ENCODE measurements at regions not wholly inside any gene's neighbourhood (a gene's known extent, or its start where the extent isn't known, plus 50 kb on each side); places are given as distances from the start of the nearest gene placed in this dataset.

DNA sequence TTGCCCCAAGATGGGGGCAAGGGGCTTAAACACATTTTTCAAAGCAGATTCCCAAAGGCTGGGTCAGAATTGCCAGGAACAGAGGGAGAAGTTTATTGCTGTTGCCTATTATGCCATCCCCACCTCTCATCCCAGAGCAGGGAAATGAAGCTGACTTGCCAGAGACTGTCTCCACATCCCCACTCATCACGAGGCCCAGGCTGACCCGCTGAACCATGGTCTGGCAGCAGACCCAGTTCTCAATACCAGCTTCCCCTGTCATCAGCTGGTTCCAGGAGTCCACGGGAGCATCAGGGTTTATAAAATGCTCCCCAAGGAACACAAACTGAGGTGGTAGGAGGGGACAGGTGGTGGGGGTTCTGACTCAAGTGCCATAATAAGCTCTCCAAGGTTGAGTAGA is 605.9 kb downstream of the NPHP4 start:
- TF ChIP-seq, protein P1, sequence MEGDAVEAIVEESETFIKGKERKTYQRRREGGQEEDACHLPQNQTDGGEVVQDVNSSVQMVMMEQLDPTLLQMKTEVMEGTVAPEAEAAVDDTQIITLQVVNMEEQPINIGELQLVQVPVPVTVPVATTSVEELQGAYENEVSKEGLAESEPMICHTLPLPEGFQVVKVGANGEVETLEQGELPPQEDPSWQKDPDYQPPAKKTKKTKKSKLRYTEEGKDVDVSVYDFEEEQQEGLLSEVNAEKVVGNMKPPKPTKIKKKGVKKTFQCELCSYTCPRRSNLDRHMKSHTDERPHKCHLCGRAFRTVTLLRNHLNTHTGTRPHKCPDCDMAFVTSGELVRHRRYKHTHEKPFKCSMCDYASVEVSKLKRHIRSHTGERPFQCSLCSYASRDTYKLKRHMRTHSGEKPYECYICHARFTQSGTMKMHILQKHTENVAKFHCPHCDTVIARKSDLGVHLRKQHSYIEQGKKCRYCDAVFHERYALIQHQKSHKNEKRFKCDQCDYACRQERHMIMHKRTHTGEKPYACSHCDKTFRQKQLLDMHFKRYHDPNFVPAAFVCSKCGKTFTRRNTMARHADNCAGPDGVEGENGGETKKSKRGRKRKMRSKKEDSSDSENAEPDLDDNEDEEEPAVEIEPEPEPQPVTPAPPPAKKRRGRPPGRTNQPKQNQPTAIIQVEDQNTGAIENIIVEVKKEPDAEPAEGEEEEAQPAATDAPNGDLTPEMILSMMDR (IDR thresholded peaks at IDR 0.05; ENCODE audit: unreplicated experiment): no peak
- CTCF ChIA-PET: interaction anchor here (0.7 kb wide), 1 partner anchor 12 kb away, joined by 3 read pairs; no protein-coding TSS in a partner anchor
- H3K4me3 Mint-ChIP-seq (ENCODE audit: low read depth, unreplicated experiment): no peak overlapping the region
- H3K4me1 Mint-ChIP-seq (ENCODE audit: low read depth, unreplicated experiment): no peaks in the 10 kb centered on the region
- H3K9me3 Mint-ChIP-seq (ENCODE audit: low read depth, unreplicated experiment): peaks cover 2% of the 10 kb centered on the region
- DNase-seq: no peak
- no TSS peak for BruUV-seq (replicated peaks)
- H3K27ac Mint-ChIP-seq (ENCODE audit: unreplicated experiment): no peak overlapping the region
- intact Hi-C loops (cut with micrococcal nuclease; ENCODE audit: unreplicated experiment): no loop called here
- H3K27me3 Mint-ChIP-seq (ENCODE audit: unreplicated experiment): no peaks in the 10 kb centered on the region
- no peaks in the 10 kb centered on the region for H3K36me3 Mint-ChIP-seq (ENCODE audit: insufficient read depth, unreplicated experiment)

DNA sequence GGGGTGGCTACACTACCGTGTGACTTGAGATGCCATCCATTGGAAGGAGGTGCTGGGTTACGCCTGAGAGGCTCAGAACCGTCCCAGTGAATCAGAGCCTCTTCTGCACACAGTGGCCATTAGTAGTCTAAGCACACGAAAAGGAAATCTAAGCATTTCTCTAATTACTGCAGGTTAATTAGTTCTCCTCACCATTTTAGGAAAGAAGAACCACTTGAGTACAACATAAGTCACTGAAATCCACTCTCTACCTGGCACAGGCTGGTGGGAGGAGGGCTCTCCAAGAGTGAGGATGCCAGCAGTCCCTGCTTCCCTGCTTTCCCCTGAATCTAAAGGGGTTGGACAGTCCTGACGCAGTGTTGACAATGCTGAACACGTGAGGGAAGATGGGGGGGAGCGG is 606.3 kb downstream of the NPHP4 start:
- no peaks in the 10 kb centered on the region for H3K36me3 Mint-ChIP-seq (ENCODE audit: insufficient read depth, unreplicated experiment)
- H3K9me3 Mint-ChIP-seq (ENCODE audit: low read depth, unreplicated experiment): peaks cover 2% of the 10 kb centered on the region
- intact Hi-C loops (cut with micrococcal nuclease; ENCODE audit: unreplicated experiment): no loop called here
- no TSS peak for BruUV-seq (replicated peaks)
- no peaks in the 10 kb centered on the region for H3K4me1 Mint-ChIP-seq (ENCODE audit: low read depth, unreplicated experiment)
- H3K27me3 Mint-ChIP-seq (ENCODE audit: unreplicated experiment): no peaks in the 10 kb centered on the region
- no peak for DNase-seq
- H3K4me3 Mint-ChIP-seq (ENCODE audit: low read depth, unreplicated experiment): no peak overlapping the region
- CTCF ChIA-PET: interaction anchor here (0.7 kb wide), 1 partner anchor 13 kb away, joined by 3 read pairs; no protein-coding TSS in a partner anchor
- no peak overlapping the region for H3K27ac Mint-ChIP-seq (ENCODE audit: unreplicated experiment)
- TF ChIP-seq, protein P1 (IDR thresholded peaks at IDR 0.05; ENCODE audit: unreplicated experiment): no peak

DNA sequence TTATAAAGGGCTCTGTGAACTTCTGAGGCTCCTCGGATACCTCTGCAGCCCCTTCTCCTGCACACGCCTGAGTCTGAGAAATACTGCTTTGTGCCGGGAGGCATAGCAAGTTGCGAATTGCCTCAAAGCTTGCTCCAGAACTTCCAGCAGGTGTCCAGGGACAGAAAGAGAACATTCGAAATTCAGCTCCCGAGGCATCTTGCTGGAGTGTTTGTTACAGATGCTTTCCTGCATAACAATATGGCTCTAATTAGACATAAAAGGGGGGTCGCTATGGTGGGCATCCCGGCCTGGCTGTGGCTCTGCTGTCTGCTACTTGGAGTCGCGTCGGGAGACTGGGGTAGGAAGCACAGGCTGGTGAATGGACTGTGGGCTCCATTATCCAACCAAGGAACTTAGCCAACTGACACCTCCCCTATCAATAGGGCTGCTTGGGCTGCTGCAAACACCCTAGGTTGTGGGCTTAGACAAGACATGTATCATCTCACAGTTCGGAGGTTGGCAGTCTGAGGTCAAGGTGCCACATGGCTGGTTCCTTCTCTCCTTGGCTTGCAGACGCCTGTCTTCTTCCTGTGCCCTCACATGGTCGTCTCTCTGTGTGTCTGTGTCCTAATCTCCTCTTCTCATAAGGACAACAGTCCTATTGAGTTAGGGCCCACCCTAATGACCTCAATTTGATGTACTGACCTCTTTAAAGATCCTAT is 607.0 kb downstream of the NPHP4 start:
- Mint-ChIP-seq H3K36me3 (ENCODE audit: insufficient read depth, unreplicated experiment) (no peaks in the 10 kb centered on the region), H3K9me3 (ENCODE audit: low read depth, unreplicated experiment) (peaks cover 5% of the 10 kb centered on the region), H3K4me1 (ENCODE audit: low read depth, unreplicated experiment) (no peaks in the 10 kb centered on the region), H3K27ac (ENCODE audit: unreplicated experiment) (no peak overlapping the region), H3K27me3 (ENCODE audit: unreplicated experiment) (no peaks in the 10 kb centered on the region), H3K4me3 (ENCODE audit: low read depth, unreplicated experiment) (no peak overlapping the region)
- CTCF ChIA-PET: no interaction called here
- TF ChIP-seq, protein P1 (IDR thresholded peaks at IDR 0.05; ENCODE audit: unreplicated experiment): no peak
- DNase-seq: no peak
- no TSS peak for BruUV-seq (replicated peaks)
- intact Hi-C loops (cut with micrococcal nuclease; ENCODE audit: unreplicated experiment): no loop called here

DNA sequence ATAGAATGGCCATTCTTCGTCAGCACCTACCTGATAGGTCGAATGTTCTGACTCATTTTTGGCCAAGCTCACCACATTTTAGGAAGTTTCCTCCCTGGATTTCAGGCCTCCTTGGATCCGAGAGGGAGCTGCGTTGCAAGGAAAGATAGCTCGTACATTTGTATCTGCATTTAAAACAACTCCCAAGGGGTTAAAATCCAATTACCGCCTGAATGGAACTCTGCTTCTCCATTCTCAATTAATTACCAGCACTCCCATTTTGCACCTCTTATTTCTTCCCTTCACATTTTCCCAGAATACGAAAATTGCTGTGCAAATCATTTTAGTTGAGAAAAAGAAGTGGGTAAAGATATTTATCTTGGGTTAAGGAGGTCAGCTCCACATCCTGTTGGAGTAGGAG is 610.7 kb downstream of the NPHP4 start:
- no peak overlapping the region for H3K4me3 Mint-ChIP-seq (ENCODE audit: low read depth, unreplicated experiment)
- intact Hi-C loops (cut with micrococcal nuclease; ENCODE audit: unreplicated experiment): no loop called here
- H3K9me3 Mint-ChIP-seq (ENCODE audit: low read depth, unreplicated experiment): peaks cover 6% of the 10 kb centered on the region
- no TSS peak for BruUV-seq (replicated peaks)
- CTCF ChIA-PET: no interaction called here
- DNase-seq: no peak
- TF ChIP-seq, protein P1 (IDR thresholded peaks at IDR 0.05; ENCODE audit: unreplicated experiment): no peak
- no peaks in the 10 kb centered on the region for H3K36me3 Mint-ChIP-seq (ENCODE audit: insufficient read depth, unreplicated experiment)
- H3K4me1 Mint-ChIP-seq (ENCODE audit: low read depth, unreplicated experiment): no peaks in the 10 kb centered on the region
- no peak overlapping the region for H3K27ac Mint-ChIP-seq (ENCODE audit: unreplicated experiment)
- H3K27me3 Mint-ChIP-seq (ENCODE audit: unreplicated experiment): no peaks in the 10 kb centered on the region
